ENCODE measurements at regions not wholly inside any gene's neighbourhood (a gene's known extent, or its start where the extent isn't known, plus 50 kb on each side); places are given as distances from the start of the nearest gene placed in this dataset.
"Not testable (repeated sequence)": the region's sequence is repeated elsewhere in the genome, so short reads cannot be mapped to it uniquely, and the experiment has no call there.

DNA sequence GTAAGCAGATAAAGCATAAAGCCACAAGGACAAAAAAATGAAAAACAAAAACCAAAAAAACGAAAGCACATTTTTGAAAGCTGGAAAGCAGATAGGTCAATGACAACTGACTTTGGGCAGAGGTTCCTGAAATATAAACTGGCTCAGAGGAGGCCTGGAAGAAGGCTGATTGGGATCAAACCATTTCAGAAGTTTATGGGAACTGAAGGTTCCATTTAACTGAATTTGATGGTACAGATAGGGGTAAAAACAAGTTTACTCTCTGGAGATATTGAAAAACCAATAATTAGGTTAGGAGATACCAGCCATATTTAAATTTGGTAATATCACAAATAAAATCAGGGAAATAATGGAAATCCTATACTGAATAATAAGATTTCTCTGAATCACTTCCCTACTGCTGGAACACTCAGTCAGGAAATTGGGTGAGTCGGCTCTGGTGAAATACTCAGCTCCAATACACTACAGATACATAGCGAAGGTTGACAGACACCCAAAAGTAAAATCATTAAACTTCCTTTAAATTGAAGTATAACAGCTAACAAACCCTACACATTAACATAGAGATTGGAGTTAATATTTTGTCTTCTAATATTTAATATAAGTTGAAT lies 1584.3 kb downstream of the STIM2 start:
- DNase-seq, result no peak

DNA sequence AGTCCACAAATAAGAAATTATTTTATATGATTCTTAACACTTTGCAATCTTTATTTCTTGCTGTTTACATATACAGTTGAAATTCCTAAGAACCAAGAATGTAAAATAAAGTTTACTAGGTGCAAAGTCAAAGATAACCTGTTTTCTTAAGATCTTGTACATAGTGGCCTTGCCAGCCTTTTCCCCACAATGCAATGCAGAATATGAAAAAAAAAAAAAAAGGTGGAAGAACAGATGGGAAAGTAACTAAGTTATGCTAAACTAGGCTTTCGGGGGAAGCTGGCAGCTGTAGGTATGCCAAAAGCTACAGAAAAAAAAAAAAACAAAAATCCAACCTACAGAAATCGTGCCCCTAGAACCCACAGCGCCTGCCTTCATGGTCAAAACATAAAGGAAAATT lies 1588.4 kb downstream of the STIM2 start:
- no peak for DNase-seq

DNA sequence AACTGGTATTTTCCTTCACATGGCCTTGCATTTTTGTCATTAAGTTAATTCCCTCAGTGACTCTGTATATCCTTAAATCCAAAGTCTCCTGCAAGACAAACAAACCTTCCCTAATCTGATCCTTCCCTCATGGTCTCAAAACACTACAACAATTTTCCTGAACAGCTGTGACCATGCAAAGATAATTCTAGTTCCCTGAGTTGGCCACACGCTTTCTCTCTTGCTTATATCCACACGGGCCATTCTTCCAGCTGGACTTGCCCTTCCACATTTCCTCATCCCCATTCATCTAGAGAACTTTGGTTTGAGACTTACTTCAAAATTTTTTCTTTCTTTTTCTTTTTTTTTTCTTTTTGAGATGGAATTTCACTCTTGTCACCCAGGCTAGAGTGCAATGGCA lies 1590.7 kb downstream of the STIM2 start:
- no peak for DNase-seq

DNA sequence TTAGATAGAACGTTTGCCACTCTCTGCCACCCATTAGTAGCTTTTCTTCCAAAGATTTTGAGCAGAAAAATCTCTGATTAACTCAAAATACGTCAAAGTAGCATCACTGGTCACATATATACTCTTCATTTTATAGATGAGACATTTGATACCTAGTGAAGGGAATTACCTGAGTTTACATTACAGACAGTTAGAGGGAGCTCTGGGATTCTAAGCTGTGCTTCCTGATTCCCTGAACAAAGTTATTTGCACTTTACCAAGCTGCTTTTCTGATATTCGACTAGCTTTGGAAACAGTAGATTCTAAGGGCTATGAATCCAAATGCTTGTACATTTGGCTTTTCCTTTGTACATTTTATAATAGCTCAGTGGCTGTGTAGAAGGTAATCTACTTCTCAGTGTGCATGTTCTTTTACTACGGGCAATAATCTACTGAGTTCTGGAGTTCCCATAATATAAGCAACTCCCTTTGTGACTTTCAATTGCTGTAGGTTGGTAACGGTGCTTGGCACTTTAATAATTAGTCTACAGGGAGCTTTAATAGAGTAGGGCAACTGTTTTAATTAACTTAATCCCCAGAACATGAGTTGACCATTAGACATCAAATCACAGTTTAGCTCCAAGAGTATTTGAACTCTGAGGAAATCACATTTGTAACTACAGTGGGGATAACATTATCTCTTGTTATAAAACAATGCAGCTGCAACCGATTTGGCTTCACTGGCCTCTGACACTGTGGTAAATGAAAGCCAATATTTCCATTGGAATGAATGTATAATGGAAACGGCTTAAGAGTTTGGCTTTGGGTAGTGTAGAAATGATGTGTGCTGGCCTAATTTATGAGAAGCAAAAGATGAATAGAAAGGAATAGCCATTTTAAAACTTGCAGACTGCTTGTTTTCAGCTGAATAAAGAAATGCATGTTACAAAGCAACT lies 1602.4 kb downstream of the STIM2 start:
- no peak for DNase-seq

DNA sequence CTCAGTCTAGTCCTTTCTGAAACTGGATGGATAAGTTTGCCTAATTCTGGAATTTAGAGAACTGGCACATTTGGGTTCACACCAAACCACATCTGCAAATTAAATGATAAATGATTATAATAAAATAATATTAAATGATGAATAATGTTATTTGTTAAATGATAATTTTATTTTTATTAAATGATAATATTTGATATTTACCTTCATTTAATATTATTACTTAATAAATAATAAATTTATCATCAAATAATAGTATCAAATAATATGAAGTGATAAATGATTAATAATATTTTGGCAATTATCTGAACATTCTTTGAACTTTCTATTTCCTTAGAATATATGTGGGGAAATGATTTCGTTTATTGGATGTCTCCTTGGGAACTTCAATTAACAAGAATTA lies 1604.2 kb downstream of the STIM2 start:
- no peak for DNase-seq

DNA sequence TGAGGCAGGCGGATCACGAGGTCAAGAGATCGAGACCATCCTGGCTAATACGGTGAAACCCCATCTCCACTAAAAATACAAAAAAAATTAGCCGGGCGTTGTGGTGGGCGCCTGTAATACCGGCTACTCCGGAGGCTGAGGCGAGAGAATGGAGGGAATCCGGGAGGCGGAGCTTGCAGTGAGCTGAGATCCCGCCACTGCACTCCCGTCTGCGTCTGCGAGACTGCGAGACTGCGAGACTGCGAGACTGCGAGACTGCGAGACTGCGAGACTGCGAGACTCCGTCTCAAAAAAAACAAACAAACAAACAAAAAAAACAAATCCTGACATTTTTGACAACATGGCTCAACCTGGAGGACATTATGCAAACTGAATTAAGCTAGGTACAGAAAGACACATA lies 1606.2 kb downstream of the STIM2 start:
- DNase-seq, result not testable (repeated sequence)

DNA sequence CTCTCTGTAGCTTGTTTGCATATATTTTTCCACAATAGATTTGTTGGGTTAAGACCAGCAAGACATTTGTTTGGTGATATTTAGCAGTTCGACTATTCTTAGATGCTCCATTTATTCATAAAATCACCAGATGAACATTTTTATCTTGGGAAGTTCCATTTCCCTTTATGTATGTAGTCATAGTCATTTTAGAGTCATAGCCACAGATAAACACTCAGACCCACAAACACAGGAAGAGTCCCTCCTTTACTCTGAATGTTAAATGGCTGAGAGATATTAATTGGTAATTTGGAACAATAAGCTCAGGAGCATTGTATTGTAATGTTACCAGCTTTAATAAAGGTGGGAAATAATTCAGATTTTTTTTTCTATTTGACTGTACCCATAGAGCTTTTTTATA lies 1608.7 kb downstream of the STIM2 start:
- DNase-seq, result no peak

DNA sequence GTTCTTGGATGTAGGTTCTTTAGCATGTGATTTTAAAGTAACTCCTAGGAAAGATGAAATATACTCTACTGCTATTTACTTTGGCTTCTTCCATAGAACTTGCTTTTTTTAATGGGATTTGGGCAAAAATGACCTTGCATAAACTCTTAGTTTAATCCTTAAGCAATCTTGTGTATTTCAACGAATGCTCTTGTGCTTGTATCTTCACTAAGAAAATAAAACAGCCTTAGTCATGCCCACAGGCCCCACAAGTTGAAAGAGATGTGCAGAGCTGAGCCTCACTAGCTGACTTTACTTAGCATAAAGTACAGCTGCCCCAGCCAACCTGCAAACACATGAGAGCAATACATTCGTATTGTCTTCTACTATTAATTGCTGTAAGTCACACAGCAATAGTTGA lies 1609.2 kb downstream of the STIM2 start:
- DNase-seq, result no peak

DNA sequence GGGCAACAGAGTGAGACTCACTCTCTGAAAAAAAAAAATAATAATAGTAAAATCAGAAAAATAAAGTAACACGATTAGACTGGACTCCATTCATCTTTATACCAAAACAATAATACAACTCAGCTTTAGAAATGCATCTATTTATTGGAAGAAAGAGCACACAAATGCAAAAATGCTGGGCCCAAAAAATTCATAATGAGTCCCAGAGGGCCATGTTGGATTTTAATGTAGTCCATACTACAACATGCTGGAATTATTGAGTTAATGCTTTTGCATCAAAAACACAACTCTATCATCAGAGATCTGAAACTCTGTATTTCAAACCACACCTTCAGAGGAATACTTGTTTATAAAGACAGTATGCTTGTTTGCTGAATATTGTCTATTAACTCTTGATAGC lies 1614.7 kb downstream of the STIM2 start:
- no peak for DNase-seq

DNA sequence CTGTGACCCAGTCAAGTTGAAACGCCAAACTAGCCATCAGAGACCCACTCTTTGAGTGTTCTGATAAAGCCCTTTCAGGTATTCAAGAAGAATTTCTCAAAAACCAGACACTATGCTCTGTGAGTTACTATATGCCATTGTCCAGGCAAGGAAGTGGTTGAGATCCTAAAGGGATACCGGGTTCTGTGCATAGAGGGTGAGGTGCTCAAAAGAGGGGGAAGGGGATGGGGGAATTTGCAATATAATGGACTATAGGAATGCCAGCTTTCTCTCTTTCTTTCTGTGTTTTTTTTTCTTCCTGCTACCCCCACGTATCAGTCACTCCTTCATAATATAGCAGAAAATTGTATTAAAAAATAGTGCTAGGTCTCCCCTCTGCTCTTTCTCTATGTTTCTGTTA lies 1619.0 kb downstream of the STIM2 start:
- no peak for DNase-seq

DNA sequence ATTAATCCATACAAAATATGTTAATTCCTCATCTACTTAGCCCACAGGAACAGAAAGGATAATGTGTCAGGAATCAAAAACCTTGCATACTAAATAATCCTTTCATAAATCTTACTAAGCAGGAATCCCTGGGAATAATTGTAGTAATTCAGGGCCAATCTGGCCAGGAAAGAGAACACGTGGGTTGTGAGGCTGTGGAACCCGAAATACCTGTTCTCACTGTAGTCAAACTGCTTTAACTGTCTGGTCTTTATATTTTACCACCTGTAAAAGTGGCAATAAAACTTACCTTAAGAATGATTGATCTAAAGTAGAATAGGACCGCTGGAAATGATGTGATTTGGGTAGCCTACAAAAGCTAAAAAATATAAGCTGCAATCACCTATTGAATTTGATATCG lies 1620.9 kb downstream of the STIM2 start:
- no peak for DNase-seq

DNA sequence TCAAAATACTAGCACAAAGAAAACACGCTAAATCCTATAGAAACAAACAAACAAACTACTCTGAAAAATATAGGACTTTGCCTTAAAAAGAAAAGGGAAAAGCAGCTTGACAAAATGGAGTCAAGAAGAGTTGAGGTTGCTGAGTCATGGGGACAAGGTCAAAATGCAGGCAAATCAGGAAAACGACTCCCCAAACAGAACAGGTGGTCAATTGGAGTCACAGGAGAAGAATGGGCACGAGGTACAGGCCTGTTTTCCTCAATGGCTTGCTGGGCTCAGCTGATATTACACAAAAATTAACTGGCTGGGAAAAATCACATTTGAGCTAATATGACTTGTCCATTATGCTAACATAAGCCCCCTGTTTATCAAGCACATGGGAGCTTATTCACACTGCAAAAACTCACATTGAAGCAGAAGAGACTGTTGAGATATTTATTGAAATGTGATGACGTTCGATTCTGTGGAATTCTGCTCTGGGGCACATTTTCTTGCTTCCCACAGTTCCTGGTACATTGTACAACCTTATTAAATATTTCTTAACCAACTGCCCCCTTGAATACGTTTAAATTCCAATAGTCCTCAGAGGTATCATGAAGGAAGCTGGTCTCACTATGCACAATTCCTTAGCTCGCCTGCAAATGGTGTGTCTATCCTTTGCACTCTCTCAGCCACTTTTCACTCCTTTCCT lies 1622.1 kb downstream of the STIM2 start:
- no peak for DNase-seq

DNA sequence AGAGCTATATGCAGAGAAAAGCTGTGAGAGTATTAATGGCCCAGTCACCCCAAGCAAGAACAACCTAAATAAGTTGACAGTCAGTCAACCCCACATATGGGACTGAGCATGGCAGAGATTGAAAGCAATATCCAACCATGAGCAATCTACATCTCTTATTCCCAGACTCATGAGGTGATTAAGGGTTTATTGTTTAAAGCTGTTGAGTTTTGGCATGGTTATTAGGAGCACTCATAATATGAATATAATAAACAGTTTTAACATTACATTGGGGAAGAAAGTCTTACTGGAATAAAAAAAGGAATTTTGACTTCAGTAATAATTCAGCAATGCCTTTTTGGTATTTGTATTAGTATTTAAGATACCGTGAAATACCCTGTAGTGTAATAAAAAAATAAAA lies 1627.4 kb downstream of the STIM2 start:
- no peak for DNase-seq

DNA sequence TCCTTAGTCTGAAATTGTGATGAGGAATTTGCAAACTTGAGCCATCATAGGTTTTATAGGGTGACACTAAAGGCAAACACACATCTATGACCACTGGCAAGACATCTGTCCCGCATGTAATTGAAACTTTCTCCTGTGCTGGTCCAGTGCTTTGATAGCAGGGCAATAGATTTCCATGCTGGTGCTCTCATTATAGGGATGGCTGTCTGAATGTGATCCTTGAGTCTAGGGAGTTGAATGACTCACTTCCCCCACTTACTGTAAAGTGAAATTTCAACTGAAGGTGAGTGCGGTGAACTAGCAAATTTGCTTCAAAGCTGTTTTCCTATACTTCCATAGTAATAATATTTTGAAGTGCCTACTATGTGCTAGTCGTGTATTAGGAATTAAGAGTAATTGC lies 1630.0 kb downstream of the STIM2 start:
- DNase-seq, result no peak

DNA sequence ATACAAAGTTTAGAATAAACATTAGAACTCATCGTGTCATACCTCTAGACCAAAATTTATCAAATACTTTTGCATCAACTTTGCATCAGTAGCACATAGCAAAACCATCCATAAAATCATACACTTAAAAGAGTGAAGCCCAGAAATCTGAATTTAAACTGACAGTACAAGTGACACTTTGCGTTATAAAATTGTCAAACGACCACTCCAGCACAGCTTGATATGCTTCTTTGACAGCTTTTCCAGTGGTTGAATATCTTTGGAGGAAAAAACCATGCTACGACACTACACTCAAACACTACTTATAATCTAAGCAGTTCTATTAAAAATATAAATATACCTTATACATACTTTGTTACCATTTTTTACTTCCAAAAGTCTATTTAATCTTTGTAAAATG lies 1644.4 kb downstream of the STIM2 start:
- no peak for DNase-seq

DNA sequence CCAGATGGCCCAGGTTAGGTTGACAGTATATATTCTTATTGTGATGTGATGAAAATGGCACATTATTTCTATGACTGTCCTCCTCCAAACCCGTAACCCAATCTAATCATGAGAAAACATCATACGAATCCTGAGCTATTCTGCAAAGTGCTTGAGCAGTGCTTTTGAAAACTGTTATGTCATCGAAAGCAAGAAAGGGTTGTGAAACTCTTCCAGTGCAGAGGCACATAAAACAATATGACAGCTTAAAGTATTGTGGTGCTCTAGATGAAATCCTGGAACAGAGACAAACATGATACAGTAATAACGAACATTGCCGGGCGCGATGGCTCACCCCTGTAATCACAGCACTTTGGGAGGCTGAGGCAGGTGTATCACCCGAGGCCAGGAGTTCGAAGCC lies 1648.0 kb downstream of the STIM2 start:
- no peak for DNase-seq

DNA sequence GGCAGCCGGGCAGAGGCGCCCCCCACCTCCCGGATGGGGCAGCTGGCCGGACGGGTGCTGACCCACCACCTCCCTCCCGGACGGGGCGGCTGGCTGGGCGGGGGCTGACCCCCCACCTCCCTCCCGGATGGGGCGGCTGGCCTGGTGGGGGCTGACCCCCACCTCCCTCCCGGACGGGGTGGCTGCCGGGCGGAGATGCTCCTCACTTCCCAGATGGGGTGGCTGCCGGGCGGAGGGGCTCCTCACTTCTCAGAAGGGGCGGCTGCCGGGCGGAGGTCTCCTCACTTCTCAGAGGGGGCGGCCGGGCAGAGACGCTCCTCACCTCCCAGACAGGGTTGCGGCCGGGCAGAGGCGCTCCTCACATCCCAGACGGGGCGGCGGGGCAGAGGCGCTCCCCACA lies 1654.1 kb downstream of the STIM2 start:
- DNase-seq, result not testable (repeated sequence)

DNA sequence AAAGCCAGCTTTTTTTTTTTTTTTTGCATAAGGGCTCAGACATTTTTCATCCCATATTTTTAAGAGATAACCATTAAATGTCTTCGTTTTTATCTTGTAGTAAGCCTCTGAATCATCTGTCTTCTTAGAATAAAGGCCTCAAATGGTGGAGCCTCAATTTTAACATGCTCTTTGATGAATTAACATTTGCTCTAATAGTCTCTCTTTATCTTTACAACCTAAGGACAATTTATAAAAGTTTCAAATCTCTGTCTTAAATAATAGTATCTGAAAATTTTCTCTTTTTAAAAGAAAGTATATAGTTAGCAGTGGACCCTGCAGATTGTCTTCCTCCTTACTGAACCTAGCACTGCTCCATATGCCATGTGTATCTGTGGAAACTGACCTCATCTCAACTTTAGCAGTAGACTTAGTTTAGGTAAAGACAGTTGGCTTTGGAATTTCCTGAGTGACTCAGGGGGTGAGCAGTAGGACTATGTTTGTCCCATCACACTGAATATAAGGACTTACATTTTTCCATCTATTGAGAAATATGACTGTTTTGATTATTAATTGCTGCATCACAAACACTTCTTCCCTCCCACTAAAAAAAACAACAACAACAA lies 1658.0 kb downstream of the STIM2 start:
- DNase-seq, result no peak

DNA sequence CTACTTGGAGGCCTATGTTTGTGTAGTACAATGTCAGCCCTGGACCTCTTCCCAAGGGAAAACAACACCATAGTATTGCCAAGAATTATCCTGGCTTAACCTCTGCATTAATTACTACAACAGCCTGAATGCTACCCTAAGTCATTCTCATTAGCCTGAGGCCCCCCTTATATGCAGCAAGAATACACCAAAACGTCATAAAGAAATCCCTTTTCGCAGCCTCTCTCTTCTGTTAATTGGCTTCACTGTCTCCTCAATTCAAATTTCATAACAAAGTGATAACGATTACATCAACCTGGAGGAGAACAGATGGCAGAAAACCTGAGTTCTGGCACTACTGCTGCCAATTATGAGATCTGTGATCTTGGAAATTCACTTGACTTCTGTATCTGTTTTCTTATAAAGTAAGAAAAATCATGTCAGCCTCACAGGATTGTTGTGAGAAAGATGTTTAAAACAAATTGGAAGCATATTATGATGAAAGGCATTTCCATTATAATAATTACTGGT lies 1663.1 kb downstream of the STIM2 start:
- no peak for DNase-seq

DNA sequence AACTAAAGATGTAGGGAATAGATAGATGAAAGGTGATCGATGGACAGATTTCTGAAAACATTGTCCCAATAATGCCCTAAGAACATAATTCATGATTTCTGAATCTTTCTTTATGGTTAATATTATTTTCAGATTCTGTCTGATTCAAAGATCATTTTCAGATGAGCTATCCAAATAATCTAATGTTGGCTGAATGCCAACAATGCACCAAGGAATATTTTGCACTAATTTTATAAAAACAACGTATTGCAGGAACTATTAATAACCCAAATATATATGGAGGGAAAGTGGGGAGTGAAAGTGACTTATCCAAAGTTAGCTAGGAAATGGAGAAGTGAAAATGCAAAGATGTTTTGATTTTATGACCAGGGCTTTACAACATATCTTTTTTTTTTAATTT lies 1675.5 kb downstream of the STIM2 start:
- DNase-seq, result no peak

DNA sequence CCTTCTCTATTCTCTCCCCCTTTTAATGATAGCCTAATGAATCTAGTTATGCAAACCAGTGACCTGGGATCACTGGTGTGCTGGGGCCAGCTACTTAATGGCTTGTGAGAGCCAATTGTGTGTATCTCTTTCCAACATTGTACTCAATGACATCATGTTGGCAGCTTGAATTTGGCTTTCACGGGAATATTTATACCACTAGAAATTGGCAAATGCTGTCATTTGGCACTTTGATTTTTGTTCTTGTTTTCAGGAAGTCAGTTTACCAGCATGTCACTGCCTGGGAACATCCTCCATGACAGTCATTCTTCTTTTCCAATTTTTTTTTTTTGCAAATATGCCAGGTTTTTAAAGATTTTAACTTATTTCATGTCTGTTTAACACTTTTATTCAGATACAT lies 1685.3 kb downstream of the STIM2 start:
- no peak for DNase-seq

DNA sequence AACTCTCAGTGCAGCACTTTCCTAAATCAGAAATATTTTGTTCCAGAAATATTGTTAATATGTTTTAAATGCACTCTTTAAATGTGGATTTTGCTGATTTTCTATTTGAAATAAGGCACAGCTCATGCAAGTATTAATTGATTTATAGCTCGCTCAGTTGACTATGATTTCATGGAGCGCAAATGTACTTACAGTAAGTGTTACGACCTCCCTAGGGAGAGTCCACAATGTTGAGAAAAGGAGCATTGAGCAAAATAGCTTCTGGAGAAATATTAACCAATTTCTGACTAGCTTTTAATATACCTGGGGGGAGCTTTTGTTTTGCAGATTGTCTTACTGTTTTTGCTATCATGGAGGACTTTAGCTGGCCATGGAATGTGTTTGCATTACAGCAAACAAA lies 1687.5 kb downstream of the STIM2 start:
- DNase-seq, result no peak

DNA sequence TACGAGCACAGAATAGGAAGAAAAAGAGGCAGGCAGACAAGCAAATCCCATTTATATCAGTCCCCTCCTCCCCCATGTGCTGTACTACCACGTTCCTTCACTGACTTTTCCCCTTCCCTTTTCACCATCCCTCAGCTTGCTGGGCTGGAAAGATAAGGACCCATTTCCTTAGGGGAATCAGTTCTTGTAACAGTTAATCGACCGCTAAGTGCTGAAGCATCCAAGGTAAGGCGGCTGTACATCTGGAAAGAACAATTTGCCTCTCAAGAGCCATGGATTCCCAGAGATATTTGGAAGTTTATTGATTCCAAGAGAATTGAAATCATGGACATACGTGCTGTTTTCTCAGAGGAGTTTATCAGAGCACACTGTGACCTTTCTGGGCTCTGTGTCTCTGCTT lies 1688.0 kb downstream of the STIM2 start:
- DNase-seq, result no peak

All from activated effector memory CD4-positive, alpha-beta T cell treated with anti-CD3 and anti-CD28 coated beads, Interleukin-2, amount 50 U/mL, for 16 hours (primary cell).